ENCODE measurements at regions not wholly inside any gene's neighbourhood (a gene's known extent, or its start where the extent isn't known, plus 50 kb on each side); places are given as distances from the start of the nearest gene placed in this dataset.

DNA sequence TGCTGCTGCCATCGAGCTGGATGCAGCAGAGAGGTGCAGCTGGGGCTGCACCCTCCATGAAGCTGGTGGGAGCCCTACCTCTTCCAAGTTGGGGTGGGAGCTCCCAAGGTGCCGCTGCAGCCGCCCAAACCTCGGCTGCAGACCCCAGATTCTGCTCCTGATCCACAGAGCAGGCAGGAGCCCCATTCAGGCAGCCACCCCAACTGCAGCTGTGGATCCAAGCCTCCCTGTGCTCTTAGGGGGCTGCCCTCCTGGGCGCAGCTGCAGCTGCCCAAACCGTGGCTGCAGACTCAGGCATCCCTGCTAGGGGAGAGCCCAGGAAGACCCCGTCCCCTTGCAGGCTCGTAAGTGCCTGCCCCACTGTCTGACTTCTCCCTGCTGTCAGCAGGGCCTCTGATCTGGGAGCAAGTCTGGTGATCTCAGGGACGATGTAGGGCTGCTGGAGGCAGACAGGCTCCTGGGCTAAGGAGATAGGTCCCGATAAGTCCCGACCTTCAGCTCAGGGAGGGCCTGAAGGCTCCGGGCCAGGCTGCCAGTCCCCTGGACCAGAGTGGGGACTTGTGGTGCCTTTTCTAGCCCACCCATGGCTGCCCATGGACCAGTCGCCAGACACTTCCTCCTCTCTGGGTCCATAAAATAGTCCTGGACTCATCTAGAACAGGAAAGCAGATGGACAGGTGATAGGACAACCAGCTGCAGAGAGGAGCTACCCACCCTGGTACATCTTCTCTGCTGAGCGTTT, 767.1 kb upstream of the CDH7 start:
- DNase-seq (no peak), ATAC-seq (ENCODE audit: insufficient read depth, low read depth) (no peak)
- Histone ChIP-seq H3K9me3 (ENCODE audit: insufficient read depth, low read length, severe bottlenecking) (no peaks in the 10 kb centered on the region), H3K27ac (ENCODE audit: low read length) (no peak overlapping the region), H3K79me2 (ENCODE audit: insufficient read depth, low read length) (no peaks in the 10 kb centered on the region), H3K4me3 (ENCODE audit: low read depth in 1 of 2, low read length in 2 of 2) (no peak overlapping the region), H3K27me3 (ENCODE audit: insufficient read depth, low read length, poor library complexity) (no peaks in the 10 kb centered on the region), H3K4me2 (ENCODE audit: insufficient read depth, low read length) (no peak overlapping the region), H3K36me3 (ENCODE audit: insufficient read depth, low read length) (no peaks in the 10 kb centered on the region), H2AFZ (ENCODE audit: low read depth, low read length) (no peak overlapping the region), H3K9ac (ENCODE audit: low read depth, low read length) (no peak overlapping the region), H4K20me1 (ENCODE audit: insufficient read depth, low read length) (no peaks in the 10 kb centered on the region), H3K4me1 (ENCODE audit: insufficient read depth, low read length) (no peaks in the 10 kb centered on the region)
- no peak for TF ChIP-seq EZH2 (IDR thresholded peaks at IDR 0.05; ENCODE audit: borderline replicate concordance, low read depth, low read length, severe bottlenecking)

- DNase-seq (no peak), ATAC-seq (ENCODE audit: insufficient read depth, low read depth) (no peak)
- no peaks in the 10 kb centered on the region for H3K9me3 ChIP-seq (ENCODE audit: insufficient read depth, low read length, severe bottlenecking)
- H3K4me3 ChIP-seq (ENCODE audit: low read depth in 1 of 2, low read length in 2 of 2) = no peak overlapping the region
- no peak overlapping the region for H3K9ac ChIP-seq (ENCODE audit: low read depth, low read length)
- H3K4me1 ChIP-seq (ENCODE audit: insufficient read depth, low read length) = no peaks in the 10 kb centered on the region
- no peak overlapping the region for H2AFZ ChIP-seq (ENCODE audit: low read depth, low read length)
- H3K36me3 ChIP-seq (ENCODE audit: insufficient read depth, low read length) = no peaks in the 10 kb centered on the region
- H3K27ac ChIP-seq (ENCODE audit: low read length) = no peak overlapping the region
- no peak for TF ChIP-seq EZH2 (IDR thresholded peaks at IDR 0.05; ENCODE audit: borderline replicate concordance, low read depth, low read length, severe bottlenecking)
- TF ChIP-seq, protein P1, sequence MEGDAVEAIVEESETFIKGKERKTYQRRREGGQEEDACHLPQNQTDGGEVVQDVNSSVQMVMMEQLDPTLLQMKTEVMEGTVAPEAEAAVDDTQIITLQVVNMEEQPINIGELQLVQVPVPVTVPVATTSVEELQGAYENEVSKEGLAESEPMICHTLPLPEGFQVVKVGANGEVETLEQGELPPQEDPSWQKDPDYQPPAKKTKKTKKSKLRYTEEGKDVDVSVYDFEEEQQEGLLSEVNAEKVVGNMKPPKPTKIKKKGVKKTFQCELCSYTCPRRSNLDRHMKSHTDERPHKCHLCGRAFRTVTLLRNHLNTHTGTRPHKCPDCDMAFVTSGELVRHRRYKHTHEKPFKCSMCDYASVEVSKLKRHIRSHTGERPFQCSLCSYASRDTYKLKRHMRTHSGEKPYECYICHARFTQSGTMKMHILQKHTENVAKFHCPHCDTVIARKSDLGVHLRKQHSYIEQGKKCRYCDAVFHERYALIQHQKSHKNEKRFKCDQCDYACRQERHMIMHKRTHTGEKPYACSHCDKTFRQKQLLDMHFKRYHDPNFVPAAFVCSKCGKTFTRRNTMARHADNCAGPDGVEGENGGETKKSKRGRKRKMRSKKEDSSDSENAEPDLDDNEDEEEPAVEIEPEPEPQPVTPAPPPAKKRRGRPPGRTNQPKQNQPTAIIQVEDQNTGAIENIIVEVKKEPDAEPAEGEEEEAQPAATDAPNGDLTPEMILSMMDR (IDR thresholded peaks at IDR 0.05; ENCODE audit: borderline replicate concordance, extremely low read depth, low read length, poor library complexity, severe bottlenecking) = no peak
- H3K27me3 ChIP-seq (ENCODE audit: insufficient read depth, low read length, poor library complexity) = no peaks in the 10 kb centered on the region
- H4K20me1 ChIP-seq (ENCODE audit: insufficient read depth, low read length) = no peaks in the 10 kb centered on the region
- H3K4me2 ChIP-seq (ENCODE audit: insufficient read depth, low read length) = no peak overlapping the region
- H3K79me2 ChIP-seq (ENCODE audit: insufficient read depth, low read length) = no peaks in the 10 kb centered on the region
Measured at GRCh38 chr18:64982414-64983055, 768.3 kb upstream of the CDH7 start.

DNA sequence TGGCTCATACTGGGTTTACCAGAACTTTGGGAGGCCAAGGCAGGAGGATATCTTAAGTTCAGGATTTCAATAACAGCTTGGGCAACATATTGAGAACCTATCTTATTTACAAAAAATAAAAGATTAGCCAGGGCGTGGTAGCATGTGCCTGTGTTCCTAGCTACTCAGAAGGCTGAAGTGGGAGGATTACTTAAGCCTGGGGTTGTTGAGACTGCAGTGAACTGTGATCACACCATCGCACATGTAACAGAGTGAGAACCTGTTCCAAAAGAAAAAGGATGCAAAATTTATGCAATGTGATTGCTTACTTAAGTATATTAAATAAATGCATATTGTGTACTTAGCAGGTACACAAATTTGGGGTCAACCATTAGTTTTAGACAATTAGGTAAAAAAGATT, 768.9 kb upstream of the CDH7 start:
- Histone ChIP-seq H3K9ac (ENCODE audit: low read depth, low read length) (no peak overlapping the region), H3K36me3 (ENCODE audit: insufficient read depth, low read length) (no peaks in the 10 kb centered on the region), H4K20me1 (ENCODE audit: insufficient read depth, low read length) (no peaks in the 10 kb centered on the region), H3K4me2 (ENCODE audit: insufficient read depth, low read length) (no peak overlapping the region), H2AFZ (ENCODE audit: low read depth, low read length) (no peak overlapping the region), H3K27ac (ENCODE audit: low read length) (no peak overlapping the region), H3K4me1 (ENCODE audit: insufficient read depth, low read length) (no peaks in the 10 kb centered on the region), H3K79me2 (ENCODE audit: insufficient read depth, low read length) (no peaks in the 10 kb centered on the region), H3K27me3 (ENCODE audit: insufficient read depth, low read length, poor library complexity) (no peaks in the 10 kb centered on the region), H3K9me3 (ENCODE audit: insufficient read depth, low read length, severe bottlenecking) (no peaks in the 10 kb centered on the region), H3K4me3 (ENCODE audit: low read depth in 1 of 2, low read length in 2 of 2) (no peak overlapping the region)
- no peak for ATAC-seq (ENCODE audit: insufficient read depth, low read depth)
- DNase-seq = no peak
- TF ChIP-seq, protein P1 (IDR thresholded peaks at IDR 0.05; ENCODE audit: borderline replicate concordance, extremely low read depth, low read length, poor library complexity, severe bottlenecking) = no peak
- no peak for TF ChIP-seq EZH2 (IDR thresholded peaks at IDR 0.05; ENCODE audit: borderline replicate concordance, low read depth, low read length, severe bottlenecking)

DNA sequence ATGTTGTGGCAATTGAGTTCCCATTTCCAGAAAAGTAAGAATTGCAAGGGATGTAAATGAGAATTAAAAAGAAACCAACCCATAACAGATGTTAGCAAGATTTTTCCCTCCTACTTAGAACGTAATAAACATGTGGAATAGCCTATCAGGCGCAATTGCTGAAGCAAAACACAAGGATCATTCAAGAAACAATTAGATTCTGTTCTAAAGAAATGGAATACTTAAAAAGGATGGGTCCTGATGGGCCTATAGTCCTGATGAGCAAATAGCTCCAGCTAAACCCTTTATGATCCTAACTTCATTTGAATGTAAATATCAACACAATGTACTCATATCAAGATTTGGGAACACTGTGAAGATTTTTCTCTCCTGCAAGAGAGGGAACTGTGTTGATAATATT, 771.0 kb upstream of the CDH7 start:
- no peaks in the 10 kb centered on the region for H3K27me3 ChIP-seq (ENCODE audit: insufficient read depth, low read length, poor library complexity)
- H2AFZ ChIP-seq (ENCODE audit: low read depth, low read length) = no peak overlapping the region
- no peak overlapping the region for H3K4me3 ChIP-seq (ENCODE audit: low read depth in 1 of 2, low read length in 2 of 2)
- no peaks in the 10 kb centered on the region for H4K20me1 ChIP-seq (ENCODE audit: insufficient read depth, low read length)
- no peaks in the 10 kb centered on the region for H3K79me2 ChIP-seq (ENCODE audit: insufficient read depth, low read length)
- H3K9ac ChIP-seq (ENCODE audit: low read depth, low read length) = no peak overlapping the region
- no peak overlapping the region for H3K27ac ChIP-seq (ENCODE audit: low read length)
- no peaks in the 10 kb centered on the region for H3K36me3 ChIP-seq (ENCODE audit: insufficient read depth, low read length)
- no peak for TF ChIP-seq EZH2 (IDR thresholded peaks at IDR 0.05; ENCODE audit: borderline replicate concordance, low read depth, low read length, severe bottlenecking)
- TF ChIP-seq, protein P1 (IDR thresholded peaks at IDR 0.05; ENCODE audit: borderline replicate concordance, extremely low read depth, low read length, poor library complexity, severe bottlenecking) = no peak
- no peaks in the 10 kb centered on the region for H3K4me1 ChIP-seq (ENCODE audit: insufficient read depth, low read length)
- H3K4me2 ChIP-seq (ENCODE audit: insufficient read depth, low read length) = no peak overlapping the region
- no peaks in the 10 kb centered on the region for H3K9me3 ChIP-seq (ENCODE audit: insufficient read depth, low read length, severe bottlenecking)
- ATAC-seq (ENCODE audit: insufficient read depth, low read depth) (no peak), DNase-seq (no peak)

Measured in DND-41 (cell line).